NCI-H526 treated with DMSO at 0.1 percent for 48 hours (cell line): ENCODE measurements at regions not wholly inside any gene's neighbourhood (a gene's known extent, or its start where the extent isn't known, plus 50 kb on each side); places are given as distances from the start of the nearest gene placed in this dataset.

ENCODE experiments used
- DNase-seq: peaks from one replicate; lab custom pipeline; 2025; lab: John Stamatoyannopoulos, UW

DNA sequence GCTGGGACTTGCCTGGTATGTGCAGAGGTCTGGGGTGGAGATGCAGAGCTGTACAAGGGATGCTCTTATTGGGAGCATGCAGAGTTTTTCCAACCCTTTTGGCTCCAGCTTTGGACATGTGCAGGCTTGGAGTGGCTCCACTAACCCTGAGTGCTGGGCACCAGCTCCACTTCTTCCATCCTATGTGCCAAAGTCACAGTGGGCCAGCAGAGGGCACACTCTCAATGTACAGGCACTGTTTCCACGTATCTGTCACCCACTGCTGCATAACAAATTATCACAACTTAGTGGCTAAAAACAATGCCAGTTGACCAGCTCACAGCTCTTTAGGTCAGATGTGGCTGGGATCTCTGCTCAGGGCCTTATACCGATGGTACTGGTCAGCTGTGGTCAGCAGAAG, 631.8 kb downstream of the AJAP1 start:
- no peak for DNase-seq

- no peak for DNase-seq
Observed at GRCh38 chr1:5274527-5274926, 620.1 kb downstream of the AJAP1 start.

GRCh38 chr1:5273280-5274003, 619.0 kb downstream of the AJAP1 start:
- no peak for DNase-seq

- DNase-seq, result no peak
Observed at GRCh38 chr1:5272325-5272724, 617.9 kb downstream of the AJAP1 start.

DNA sequence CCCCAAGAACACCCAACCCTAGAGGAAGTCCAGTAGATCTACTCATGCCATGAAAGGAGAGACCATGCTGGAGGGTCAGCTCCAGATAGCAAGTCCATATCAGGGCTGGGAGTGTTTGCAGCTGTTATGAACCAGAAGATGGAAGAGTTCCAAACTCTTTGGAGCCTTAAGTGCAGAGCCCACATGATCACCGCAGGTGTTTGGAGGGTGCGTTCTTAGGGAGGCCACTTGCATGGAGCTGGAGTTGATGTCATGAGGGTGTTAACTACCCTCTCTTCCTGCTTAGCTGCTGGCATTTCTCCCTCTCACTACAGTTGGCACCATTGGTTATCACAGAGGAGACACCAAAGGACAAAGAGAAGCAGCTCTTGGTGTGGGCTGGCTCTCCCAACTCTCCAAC, 616.9 kb downstream of the AJAP1 start:
- DNase-seq, result no peak

DNA sequence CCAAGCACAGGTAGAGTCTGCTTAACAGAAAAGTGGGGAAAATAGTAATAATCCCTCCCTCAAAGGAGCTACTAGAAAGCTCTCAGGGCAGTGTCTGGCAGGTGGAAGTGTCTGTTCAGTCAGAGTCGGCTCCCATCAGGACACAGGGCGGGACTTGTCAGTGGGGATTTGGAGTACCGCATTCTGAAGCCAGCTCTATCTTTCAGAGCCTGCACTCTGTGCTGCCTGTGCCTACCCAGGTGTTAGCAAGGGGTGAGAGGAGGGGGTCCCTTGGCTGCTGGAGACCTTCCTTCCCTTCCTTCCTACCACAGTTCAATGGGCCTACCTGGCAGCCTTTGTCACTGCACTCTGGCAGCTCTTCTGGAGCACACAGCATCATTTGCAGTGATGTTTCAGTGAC, 615.5 kb downstream of the AJAP1 start:
- DNase-seq, result no peak

DNA sequence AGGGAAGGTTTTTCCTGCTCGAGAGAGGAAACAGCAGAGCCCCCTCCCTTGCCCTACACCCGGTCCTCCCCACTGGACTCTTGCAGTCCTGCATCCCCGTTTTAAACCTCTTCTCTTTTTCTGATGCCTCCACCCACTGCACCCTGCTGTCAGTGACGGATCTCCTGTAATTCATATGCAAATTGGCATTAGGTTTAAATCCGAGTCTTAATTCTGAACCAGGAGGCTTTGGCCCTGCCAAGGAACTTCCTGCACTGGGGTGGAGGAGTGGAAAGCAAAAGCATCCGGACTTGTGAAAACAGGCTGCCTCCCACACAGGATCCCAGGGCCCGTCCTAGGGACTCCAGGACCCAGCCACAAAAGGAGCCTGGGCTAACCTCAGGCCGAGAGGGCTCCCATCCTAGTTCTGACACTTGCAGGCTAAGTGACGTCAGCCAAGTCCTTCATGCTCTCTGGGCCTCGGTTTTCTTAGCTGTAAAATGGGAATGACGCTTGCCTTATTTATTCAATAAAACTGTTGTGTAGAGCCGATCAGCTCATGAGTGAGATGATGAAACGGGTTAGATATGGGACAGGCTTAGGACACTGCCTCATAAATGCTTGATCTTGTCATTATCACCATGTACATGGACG, 613.3 kb downstream of the AJAP1 start:
- DNase-seq, result no peak

DNA sequence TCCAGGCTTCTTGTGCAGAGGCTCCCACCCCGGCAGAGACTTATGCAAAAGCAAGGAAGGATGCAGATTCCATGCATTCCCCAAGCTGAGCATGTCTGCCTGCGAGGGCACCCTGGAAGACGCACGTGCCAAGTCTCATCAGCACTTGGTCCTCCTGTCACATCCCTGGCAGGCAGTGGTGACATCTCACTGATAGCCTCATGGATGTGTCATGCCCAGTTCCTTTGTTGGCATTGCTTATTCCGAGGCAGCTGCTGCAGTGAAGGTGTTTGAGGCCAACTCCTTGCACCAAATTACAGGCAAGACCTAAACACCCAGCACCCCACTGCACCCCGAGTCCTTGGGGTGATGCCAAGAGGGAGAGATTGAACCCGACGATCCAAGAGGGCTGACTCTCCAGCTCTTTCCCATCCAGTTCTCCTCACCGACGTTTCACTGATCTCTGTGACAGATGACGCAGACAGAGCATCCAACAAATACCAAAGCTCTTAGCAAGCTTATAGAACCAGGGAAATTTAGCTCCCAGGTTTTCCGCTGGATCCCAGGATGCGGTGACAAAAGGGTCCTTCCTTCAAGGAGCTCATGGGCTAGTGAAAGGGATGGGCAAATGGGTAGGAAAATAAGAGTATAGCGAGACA, 611.1 kb downstream of the AJAP1 start:
- no peak for DNase-seq

DNA sequence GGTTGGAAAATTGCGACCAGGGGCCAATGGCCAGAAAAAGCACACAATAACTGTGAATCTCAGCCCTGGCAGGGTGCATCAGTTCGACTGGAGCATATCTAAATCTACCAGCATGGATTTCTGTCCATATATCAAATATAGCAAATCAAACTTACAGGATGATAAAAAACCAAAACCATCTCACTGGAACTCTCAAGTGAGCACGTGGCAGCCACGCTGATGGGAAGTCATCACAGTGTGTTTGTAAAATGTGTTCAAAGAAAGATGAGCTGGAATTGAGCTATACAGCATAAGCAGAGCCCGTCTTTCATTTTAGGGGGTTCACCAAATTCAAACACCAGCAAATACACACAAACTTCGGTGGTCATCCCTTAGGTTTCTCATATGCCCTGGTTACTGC, 610.1 kb downstream of the AJAP1 start:
- no peak for DNase-seq

DNA sequence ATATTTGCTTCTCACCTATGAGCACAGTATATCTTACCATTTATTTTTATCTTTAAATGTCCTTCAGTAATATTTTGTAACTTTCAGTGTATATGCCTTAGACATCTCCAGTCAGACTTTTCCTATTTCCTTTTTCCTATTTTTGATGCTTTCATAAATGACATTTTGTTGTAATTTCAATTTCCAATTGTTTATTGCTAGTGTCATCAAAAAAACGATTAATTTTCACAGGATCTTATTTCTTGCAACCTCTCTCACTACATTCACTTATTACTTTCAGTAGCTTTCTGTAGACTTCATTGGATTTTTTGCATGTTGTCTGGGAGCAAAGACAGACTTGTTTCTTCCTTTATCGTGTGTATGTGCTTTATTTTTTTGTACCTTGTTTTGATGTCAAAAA, 602.4 kb downstream of the AJAP1 start:
- no peak for DNase-seq

DNA sequence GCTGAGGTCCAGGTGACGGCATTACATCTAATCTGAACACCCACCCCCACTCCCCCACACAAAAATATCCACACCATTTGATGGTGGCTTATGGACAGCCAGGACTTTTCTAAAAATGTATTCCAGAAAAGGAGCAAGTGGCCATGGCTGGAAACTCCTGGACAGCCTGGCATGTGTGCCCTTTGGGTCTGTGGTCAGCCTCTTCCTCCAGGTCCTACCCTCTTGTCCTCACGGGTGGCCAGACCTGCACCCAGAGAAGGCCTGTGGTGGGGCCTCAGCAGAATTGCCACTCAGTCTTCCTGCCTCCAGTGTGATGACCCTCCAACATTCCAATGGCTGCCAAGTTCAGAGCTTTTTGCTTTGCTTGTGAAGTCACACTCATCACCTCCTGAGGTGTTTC, 600.6 kb downstream of the AJAP1 start:
- no peak for DNase-seq

DNA sequence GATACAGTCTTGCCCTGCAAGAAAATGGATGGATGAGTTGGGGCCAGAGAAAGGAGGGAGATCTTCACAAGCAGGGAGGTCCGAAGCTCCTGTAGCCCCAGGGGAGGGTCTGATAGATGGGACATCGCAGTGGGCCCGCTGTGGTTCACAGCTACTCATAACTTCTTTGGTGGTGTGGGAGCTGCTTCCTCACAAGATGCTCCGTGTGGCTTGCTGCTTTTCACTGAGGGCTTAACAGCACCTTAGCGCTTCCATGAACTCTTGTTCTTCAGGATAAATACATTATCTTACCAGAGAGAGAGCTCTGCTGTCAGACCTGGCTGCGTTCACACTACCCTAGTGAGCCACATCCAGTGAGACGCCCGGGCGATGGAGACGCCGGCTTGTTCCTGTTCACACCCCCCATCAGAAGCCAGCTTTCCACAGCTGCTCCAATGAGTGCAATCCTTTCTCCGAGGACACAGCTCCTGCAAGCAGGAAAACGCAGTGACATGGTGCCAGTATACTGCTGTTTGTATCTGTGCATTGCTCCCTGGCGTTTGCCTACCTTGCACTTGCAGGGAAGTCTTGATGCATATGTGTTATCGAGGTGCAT, 599.8 kb downstream of the AJAP1 start:
- DNase-seq, result no peak

DNA sequence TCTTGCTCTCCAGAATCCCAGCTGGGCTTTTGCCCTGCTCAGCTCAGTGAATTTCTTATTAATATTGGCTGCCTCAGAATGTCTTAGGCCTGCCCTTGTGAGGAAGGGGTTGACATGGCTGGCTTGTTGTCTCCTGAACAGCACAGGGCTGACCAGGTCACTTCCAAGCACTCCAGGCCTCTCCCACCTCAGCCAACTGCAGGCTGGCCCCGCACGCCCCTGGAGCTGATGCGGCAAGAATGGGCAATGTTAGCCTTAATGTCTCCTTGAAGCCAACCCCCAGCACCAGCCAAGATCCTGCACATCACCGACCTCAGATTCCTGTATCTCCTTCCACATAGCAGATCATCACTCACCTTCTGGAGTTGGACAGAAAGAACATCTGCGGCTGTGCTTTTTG, 598.6 kb downstream of the AJAP1 start:
- DNase-seq, result no peak

- DNase-seq, result no peak
Observed at GRCh38 chr1:5250336-5250735, 595.9 kb downstream of the AJAP1 start.

DNA sequence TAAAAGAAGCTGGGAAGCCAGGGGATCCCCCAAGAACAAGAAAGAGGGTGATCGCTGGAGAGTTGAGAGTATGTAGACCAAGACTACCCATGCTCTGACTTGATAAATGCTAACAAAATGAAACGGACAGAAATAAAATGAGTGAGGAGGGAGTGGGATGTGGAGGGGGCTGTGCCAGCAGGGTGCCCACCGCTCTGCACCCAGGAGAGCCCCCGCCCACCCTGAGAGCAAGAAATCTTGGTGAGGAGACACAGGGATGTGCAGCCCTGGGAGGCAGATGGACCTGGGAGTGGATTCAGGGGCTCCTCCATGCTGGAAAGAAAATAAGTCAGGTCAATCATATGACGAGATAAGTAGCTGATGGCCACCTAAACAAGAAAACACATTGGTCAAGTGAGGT, 590.9 kb downstream of the AJAP1 start:
- DNase-seq, result no peak

DNA sequence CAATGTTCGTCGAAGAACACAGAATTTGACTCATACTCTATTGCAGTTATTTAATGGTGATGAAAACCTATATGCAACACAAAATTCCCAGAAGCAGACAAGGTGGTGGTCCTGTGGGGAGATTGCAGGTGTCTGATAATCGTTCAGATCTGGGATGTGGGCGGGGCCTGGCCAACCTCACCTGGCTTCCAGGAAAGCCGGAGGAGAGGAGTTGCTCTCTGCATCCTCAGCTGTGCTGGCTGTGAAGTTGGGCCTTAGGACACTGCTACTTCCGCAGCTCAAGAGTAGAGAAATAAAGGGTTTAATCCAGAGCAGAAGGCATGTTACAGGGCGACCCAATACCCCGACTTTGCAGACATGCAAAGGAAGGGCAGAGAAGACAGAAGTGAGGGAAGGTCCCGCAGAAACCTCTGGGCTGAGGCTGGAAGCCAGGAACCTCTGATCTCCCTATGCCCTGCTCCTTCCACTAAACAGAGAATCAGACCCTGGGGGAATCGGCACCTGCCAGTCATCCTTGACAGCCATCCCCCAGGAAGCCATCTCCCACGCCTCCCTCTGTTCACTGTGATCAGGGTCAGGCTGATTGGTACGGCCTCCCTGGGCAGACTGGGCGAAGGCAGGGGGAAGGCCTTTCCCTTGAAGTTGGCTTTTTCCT, 590.3 kb downstream of the AJAP1 start:
- no peak for DNase-seq

GRCh38 chr1:5242850-5243249, 588.4 kb downstream of the AJAP1 start:
- DNase-seq, result no peak

DNA sequence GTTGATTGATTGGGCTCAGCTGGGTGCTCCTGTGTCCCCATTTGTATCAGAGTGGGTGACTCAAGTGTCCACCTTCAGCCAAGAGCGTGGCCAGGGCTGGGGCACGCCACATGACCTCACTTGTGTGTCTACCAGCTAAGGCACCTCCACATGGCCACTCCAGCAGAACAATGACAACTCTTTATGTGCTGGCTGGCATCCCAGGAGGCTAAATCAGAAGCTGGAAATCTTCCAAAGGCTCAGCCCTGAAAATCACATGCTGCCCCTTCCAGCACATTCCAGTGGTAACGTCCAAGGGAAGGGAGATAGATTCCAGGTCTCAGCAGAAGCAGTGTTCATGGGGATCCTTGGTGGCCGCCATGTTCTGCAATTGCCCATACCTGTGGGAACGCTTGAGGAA, 585.5 kb downstream of the AJAP1 start:
- DNase-seq, result no peak

DNA sequence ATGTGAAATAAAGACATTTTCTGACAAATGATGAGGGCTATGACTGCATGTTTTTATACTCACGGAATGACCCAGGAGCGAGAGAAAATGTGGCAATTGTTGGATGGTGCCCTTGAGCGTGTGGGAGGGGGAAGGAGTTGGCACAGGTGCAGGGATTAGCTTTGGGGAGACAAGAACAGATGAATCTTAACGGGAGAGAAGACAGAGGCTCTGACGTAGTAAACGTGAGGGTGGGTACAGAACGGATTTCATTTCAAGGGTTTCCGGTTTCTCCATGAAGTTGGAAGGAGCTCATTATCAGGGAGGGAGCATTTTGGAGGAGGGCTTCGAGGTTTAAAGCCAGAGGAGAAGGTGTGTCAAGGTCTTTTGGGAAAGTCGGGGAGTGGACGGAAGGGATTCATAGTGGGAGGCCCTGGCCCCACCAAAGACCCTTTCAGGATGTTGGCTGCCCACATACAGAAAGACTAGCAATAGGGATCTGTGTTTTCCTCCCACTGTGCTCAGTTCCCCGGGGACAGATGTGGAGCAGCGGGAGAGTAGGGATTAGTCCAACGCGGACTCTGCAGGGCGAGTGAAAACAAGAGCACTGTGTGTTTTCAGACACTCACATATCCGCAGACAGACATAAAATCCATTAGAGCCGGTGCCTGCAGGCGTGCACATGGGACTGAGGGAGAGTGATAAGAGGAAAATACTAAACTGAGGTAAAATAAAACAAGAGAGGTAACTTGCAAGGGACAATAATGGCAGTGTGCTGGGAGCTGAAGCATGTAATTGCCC, 584.1 kb downstream of the AJAP1 start:
- DNase-seq, result no peak

DNA sequence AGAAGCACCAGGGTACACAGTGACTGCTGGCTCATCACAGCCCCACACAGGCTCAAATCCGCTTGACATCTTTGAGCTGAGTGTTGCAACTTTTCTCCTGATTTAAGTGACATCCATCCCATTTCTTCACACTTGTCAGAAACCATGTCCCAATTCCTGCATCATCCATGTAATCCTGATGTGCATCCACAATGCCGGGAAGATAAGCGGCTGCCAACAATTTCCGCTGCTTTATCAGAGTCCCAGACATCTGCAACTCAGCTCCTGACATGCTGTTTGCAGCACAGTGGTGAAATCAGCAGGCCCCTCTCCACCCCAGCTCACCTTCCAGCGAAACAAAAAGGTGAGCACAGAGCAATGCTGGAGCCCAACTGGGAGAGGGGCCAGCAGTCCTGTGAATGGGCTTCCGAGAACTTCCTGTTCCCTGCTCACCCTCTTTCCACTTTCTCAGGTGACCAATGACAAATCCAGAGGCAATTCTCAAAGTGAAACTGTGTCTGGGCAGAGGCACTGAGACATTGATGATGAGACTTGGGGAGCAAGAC, 581.0 kb downstream of the AJAP1 start:
- DNase-seq, result no peak

DNA sequence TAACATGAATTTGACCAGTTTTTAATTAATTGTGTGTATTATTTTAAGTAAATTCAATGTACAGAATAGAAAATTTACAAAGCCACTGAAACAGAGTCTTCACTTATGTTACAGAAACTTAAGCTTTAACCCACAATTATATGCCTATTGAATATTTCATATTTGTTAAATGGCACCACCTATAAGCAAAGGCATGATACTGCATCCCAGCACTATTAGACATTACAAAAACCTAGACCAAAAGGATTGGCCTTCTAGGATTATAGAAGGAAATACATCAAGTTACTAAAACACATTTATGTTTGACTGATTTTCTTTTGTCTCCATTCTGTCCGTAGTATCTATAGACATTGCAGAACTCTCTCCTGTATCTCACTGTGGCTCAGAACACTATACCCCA, 578.1 kb downstream of the AJAP1 start:
- no peak for DNase-seq
